Stimulated activated CD8-positive, alpha-beta memory T cell treated with anti-CD3 and anti-CD28 coated beads, Interleukin-15, amount 100 ng/mL, for 24 hours (primary cell): ENCODE measurements at regions not wholly inside any gene's neighbourhood (a gene's known extent, or its start where the extent isn't known, plus 50 kb on each side); places are given as distances from the start of the nearest gene placed in this dataset.

Experiments
- DNase-seq: peaks from one replicate; pipeline ENCODE4 v3.0.0-alpha.2; 2020; ENCODE audit warnings: low read depth

GRCh38 chr22:25350551-25350971 is 131.1 kb downstream of the CRYBB2 start:
- DNase-seq: no peak

GRCh38 chr22:25351631-25352293 is 132.3 kb downstream of the CRYBB2 start:
- DNase-seq: no peak

- no peak for DNase-seq
Measured at GRCh38 chr22:25352294-25352680, 132.8 kb downstream of the CRYBB2 start.

GRCh38 chr22:25353516-25354445 is 134.3 kb downstream of the CRYBB2 start:
- DNase-seq: no peak

GRCh38 chr22:25354456-25354855 is 135.0 kb downstream of the CRYBB2 start:
- DNase-seq: no peak

GRCh38 chr22:25357132-25357455 is 137.7 kb downstream of the CRYBB2 start:
- DNase-seq: no peak

GRCh38 chr22:25357606-25358420 is 138.4 kb downstream of the CRYBB2 start:
- no peak for DNase-seq

GRCh38 chr22:25358421-25359170 is 139.2 kb downstream of the CRYBB2 start:
- no peak for DNase-seq

GRCh38 chr22:25359601-25360261 is 140.3 kb downstream of the CRYBB2 start:
- DNase-seq: no peak

- DNase-seq: no peak
Measured at GRCh38 chr22:25360411-25360810, 141.0 kb downstream of the CRYBB2 start.

GRCh38 chr22:25360891-25361645 is 141.6 kb downstream of the CRYBB2 start:
- no peak for DNase-seq

- DNase-seq: no peak
Measured at GRCh38 chr22:25361899-25362214, 142.4 kb downstream of the CRYBB2 start.

- peak; percentile 59 for DNase-seq
Measured at GRCh38 chr22:25362215-25362882, 142.9 kb downstream of the CRYBB2 start.

- no peak for DNase-seq
Measured at GRCh38 chr22:25362883-25363240, 143.4 kb downstream of the CRYBB2 start.

- no peak for DNase-seq
Measured at GRCh38 chr22:25363474-25363873, 144.0 kb downstream of the CRYBB2 start.

- no peak for DNase-seq
Measured at GRCh38 chr22:25364281-25364680, 144.8 kb downstream of the CRYBB2 start.

- no peak for DNase-seq
Measured at GRCh38 chr22:25364736-25365241, 145.3 kb downstream of the CRYBB2 start.

- DNase-seq: no peak
Measured at GRCh38 chr22:25365491-25366261, 146.2 kb downstream of the CRYBB2 start.

- no peak for DNase-seq
Measured at GRCh38 chr22:25366408-25366807, 147.0 kb downstream of the CRYBB2 start.
